HUES6 (cell line): ENCODE measurements at regions not wholly inside any gene's neighbourhood (a gene's known extent, or its start where the extent isn't known, plus 50 kb on each side); places are given as distances from the start of the nearest gene placed in this dataset.

Experiments used
- H3K27ac ChIP-seq: 2 replicates; pipeline ENCODE4 v1.7.0; 2013; ENCODE audit warnings: low read depth, mild to moderate bottlenecking, low read length, inconsistent platforms
- H3K27me3 ChIP-seq: 2 replicates; pipeline ENCODE4 v1.6.1; 2013; ENCODE audit warnings: low read length; ENCODE audit not compliant: control insufficient read depth, insufficient read depth
- H3K36me3 ChIP-seq: 2 replicates; pipeline ENCODE4 v1.6.1; 2013; ENCODE audit warnings: low read length; ENCODE audit not compliant: control insufficient read depth, insufficient read depth
- H3K4me1 ChIP-seq: 2 replicates; pipeline ENCODE4 v1.6.1; 2013; ENCODE audit warnings: low read length; ENCODE audit not compliant: control insufficient read depth, insufficient read depth
- H3K4me3 ChIP-seq: 2 replicates; pipeline ENCODE4 v1.5.1; 2013; ENCODE audit warnings: low read depth, low read length
- H3K9ac ChIP-seq: one replicate; pipeline ENCODE4 v1.6.1; 2013; ENCODE audit warnings: mild to moderate bottlenecking, low read length
- H3K9me3 ChIP-seq: 2 replicates; pipeline ENCODE4 v1.6.1; 2013; ENCODE audit warnings: low read depth, low read length; ENCODE audit not compliant: control insufficient read depth, insufficient read depth

- Histone ChIP-seq H3K4me3 (no peak overlapping the region), H3K27ac (no peak overlapping the region), H3K36me3 (no peaks in the 10 kb centered on the region), H3K27me3 (no peaks in the 10 kb centered on the region), H3K9me3 (no peaks in the 10 kb centered on the region), H3K4me1 (peaks cover 23% of the 10 kb centered on the region), H3K9ac (no peak overlapping the region)
These were observed 1067.9 kb upstream of the MAP3K7 start for GRCh38 chr6:91654793-91655192.

- no peaks in the 10 kb centered on the region for H3K27me3 ChIP-seq
- peaks cover 23% of the 10 kb centered on the region for H3K4me1 ChIP-seq
- H3K27ac ChIP-seq: no peak overlapping the region
- peak overlapping the region; percentile 33 for H3K4me3 ChIP-seq
- H3K9me3 ChIP-seq: no peaks in the 10 kb centered on the region
- H3K9ac ChIP-seq: no peak overlapping the region
- H3K36me3 ChIP-seq: no peaks in the 10 kb centered on the region
These were observed 1067.5 kb upstream of the MAP3K7 start for GRCh38 chr6:91654357-91654756.

- H3K4me1 ChIP-seq: peaks cover 23% of the 10 kb centered on the region
- peak overlapping the region; percentile 33 for H3K4me3 ChIP-seq
- no peak overlapping the region; the same call in 1 of the 2 replicates for H3K27ac ChIP-seq
- no peak overlapping the region for H3K9ac ChIP-seq
- H3K36me3 ChIP-seq: no peaks in the 10 kb centered on the region
- H3K9me3 ChIP-seq: no peaks in the 10 kb centered on the region
- no peaks in the 10 kb centered on the region for H3K27me3 ChIP-seq
These were observed 1067.0 kb upstream of the MAP3K7 start for GRCh38 chr6:91653895-91654294.

- H3K36me3 ChIP-seq: no peaks in the 10 kb centered on the region
- H3K9ac ChIP-seq: no peak overlapping the region
- H3K9me3 ChIP-seq: no peaks in the 10 kb centered on the region
- peaks cover 23% of the 10 kb centered on the region for H3K4me1 ChIP-seq
- H3K27me3 ChIP-seq: no peaks in the 10 kb centered on the region
- no peak overlapping the region for H3K27ac ChIP-seq
- H3K4me3 ChIP-seq: no peak overlapping the region
These were observed 1066.3 kb upstream of the MAP3K7 start for GRCh38 chr6:91653076-91653723.

- Histone ChIP-seq H3K27me3 (no peaks in the 10 kb centered on the region), H3K27ac (no peak overlapping the region), H3K9me3 (no peaks in the 10 kb centered on the region), H3K4me3 (no peak overlapping the region), H3K4me1 (no peaks in the 10 kb centered on the region), H3K36me3 (no peaks in the 10 kb centered on the region), H3K9ac (no peak overlapping the region)
These were observed 1059.8 kb upstream of the MAP3K7 start for GRCh38 chr6:91646649-91647048.

GRCh38 chr6:91645811-91646210, 1058.9 kb upstream of the MAP3K7 start:
- H3K27ac ChIP-seq: no peak overlapping the region
- no peak overlapping the region for H3K4me3 ChIP-seq
- H3K9me3 ChIP-seq: no peaks in the 10 kb centered on the region
- no peaks in the 10 kb centered on the region for H3K27me3 ChIP-seq
- no peaks in the 10 kb centered on the region for H3K4me1 ChIP-seq
- no peak overlapping the region for H3K9ac ChIP-seq
- no peaks in the 10 kb centered on the region for H3K36me3 ChIP-seq

- Histone ChIP-seq H3K4me3 (no peak overlapping the region), H3K9ac (no peak overlapping the region), H3K4me1 (peaks cover 23% of the 10 kb centered on the region), H3K27me3 (no peaks in the 10 kb centered on the region), H3K9me3 (no peaks in the 10 kb centered on the region), H3K36me3 (no peaks in the 10 kb centered on the region), H3K27ac (no peak overlapping the region)
These were observed 1050.3 kb upstream of the MAP3K7 start for GRCh38 chr6:91637217-91637616.

- Histone ChIP-seq H3K36me3 (no peaks in the 10 kb centered on the region), H3K27ac (no peak overlapping the region), H3K9me3 (no peaks in the 10 kb centered on the region), H3K9ac (no peak overlapping the region), H3K27me3 (no peaks in the 10 kb centered on the region), H3K4me3 (no peak overlapping the region), H3K4me1 (peaks cover 23% of the 10 kb centered on the region)
These were observed 1047.9 kb upstream of the MAP3K7 start for GRCh38 chr6:91634791-91635190.

- Histone ChIP-seq H3K9ac (no peak overlapping the region), H3K36me3 (no peaks in the 10 kb centered on the region), H3K9me3 (no peaks in the 10 kb centered on the region), H3K27me3 (no peaks in the 10 kb centered on the region), H3K27ac (no peak overlapping the region), H3K4me1 (peaks cover 23% of the 10 kb centered on the region), H3K4me3 (no peak overlapping the region)
These were observed 1046.7 kb upstream of the MAP3K7 start for GRCh38 chr6:91633374-91634111.

- H3K9me3 ChIP-seq: no peaks in the 10 kb centered on the region
These were observed 1045.4 kb upstream of the MAP3K7 start for GRCh38 chr6:91632308-91632707.

GRCh38 chr6:91631227-91631626, 1044.4 kb upstream of the MAP3K7 start:
- Histone ChIP-seq H3K4me3 (no peak overlapping the region), H3K9me3 (no peaks in the 10 kb centered on the region), H3K27ac (no peak overlapping the region), H3K4me1 (peaks cover 23% of the 10 kb centered on the region), H3K36me3 (no peaks in the 10 kb centered on the region), H3K9ac (no peak overlapping the region), H3K27me3 (no peaks in the 10 kb centered on the region)

More at GRCh38 chr6:91632308-91632707, 1045.4 kb upstream of the MAP3K7 start:
- H3K9ac ChIP-seq: no peak overlapping the region
- no peaks in the 10 kb centered on the region for H3K27me3 ChIP-seq
- H3K4me3 ChIP-seq: no peak overlapping the region
- H3K4me1 ChIP-seq: peaks cover 23% of the 10 kb centered on the region
- no peak overlapping the region for H3K27ac ChIP-seq
- no peaks in the 10 kb centered on the region for H3K36me3 ChIP-seq
